ENCODE measurements at regions not wholly inside any gene's neighbourhood (a gene's known extent, or its start where the extent isn't known, plus 50 kb on each side); places are given as distances from the start of the nearest gene placed in this dataset.
A peak's percentile ranks its signal among the peaks of the same experiment; 100 is the strongest.
"Not testable (repeated sequence)": the region's sequence is repeated elsewhere in the genome, so short reads cannot be mapped to it uniquely, and the experiment has no call there.

GRCh38 chr2:126952216-126952615 lies 53.5 kb downstream of the TEX51 start:
- DNase-seq: no peak

- DNase-seq: no peak
Observed at GRCh38 chr2:126953483-126953882, 54.8 kb downstream of the TEX51 start.

GRCh38 chr2:126954831-126955230 lies 56.1 kb downstream of the TEX51 start:
- no peak for DNase-seq

DNA sequence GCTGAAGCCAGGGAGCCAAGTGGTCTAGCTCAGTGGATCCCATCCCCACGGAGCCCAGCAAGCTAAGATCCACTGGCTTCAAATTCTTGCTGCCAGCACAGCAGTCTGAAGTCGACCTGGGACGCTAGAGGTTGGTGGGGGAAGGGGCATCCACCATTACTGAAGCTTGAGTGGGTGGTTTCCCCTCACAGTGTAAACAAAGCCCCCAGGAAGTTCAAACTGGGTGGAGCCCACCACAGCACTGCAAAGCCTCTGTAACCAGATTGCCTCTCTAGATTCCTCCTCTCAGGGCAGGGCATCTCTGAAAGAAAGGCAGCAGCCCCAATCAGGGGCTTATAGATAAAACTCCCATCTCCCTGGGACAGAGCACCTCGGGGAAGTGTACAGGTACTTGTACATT lies 58.1 kb downstream of the TEX51 start:
- not testable (repeated sequence) for DNase-seq

GRCh38 chr2:126963390-126963789 lies 64.7 kb downstream of the TEX51 start:
- DNase-seq: no peak

GRCh38 chr2:126966601-126967000 lies 67.9 kb downstream of the TEX51 start:
- no peak for DNase-seq

GRCh38 chr2:126970583-126970982 lies 71.9 kb downstream of the TEX51 start:
- no peak for DNase-seq

GRCh38 chr2:126971162-126971480 lies 72.4 kb downstream of the TEX51 start:
- no peak for DNase-seq

DNA sequence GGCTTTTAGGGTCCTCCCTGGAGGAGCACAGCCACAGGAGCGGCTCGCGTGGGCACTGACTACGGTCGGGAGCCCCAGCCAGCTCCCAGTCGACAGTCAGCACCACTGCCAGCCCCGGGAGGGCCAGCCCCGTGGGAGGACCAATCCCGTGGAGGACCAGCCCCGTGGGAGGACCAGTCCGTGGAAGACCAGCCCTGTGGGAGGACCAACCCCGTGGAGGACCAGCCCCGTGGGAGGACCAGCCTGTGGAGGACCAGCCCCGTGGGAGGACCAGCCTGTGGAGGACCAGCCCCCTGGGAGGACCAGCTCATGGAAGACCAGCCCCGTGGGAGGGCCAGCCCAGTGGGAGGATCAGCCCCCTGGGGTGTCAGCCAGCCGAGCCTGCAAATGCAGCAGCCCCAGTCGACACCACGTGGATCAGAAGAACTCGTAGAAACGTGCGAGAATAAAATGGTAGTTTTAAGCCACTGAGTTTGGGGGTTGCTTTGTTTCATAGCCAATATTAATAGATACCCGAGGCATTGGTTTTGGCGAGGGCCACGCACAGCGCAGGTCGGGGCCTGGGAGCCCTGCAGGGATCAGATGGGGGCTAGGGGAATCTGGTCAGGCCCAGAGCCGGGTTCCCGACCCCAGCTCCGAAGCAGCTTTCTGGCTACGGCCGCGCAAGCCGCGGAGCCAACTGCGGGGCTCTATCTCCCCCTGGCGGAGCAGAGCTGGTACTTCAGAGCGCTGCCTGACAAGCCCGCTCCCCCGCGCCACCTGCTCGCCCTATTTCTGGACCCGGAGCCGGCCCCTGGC lies 73.0 kb downstream of the TEX51 start:
- DNase-seq: peak; percentile 78

DNA sequence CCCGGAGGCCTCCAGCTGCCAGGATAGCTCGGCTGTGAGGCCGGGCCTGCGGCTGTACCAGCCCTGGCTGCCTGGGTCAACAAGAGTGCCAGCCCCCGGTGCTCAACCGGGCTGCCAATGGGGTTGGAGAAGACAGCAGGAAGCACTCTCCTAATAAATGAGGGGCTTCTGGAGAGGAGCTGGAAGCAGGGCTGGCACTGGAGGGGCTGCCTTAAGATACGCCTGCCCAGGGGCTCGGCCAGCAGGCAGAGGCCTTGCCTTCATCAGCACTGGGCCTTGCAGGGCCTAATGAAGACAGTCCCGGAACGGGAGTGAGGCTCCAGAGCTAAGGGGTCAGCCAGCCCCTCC lies 73.6 kb downstream of the TEX51 start:
- DNase-seq: no peak

GRCh38 chr2:126973745-126974144 lies 75.1 kb downstream of the TEX51 start:
- no peak for DNase-seq

- DNase-seq: no peak
Observed at GRCh38 chr2:126975671-126976655, 77.3 kb downstream of the TEX51 start.

DNA sequence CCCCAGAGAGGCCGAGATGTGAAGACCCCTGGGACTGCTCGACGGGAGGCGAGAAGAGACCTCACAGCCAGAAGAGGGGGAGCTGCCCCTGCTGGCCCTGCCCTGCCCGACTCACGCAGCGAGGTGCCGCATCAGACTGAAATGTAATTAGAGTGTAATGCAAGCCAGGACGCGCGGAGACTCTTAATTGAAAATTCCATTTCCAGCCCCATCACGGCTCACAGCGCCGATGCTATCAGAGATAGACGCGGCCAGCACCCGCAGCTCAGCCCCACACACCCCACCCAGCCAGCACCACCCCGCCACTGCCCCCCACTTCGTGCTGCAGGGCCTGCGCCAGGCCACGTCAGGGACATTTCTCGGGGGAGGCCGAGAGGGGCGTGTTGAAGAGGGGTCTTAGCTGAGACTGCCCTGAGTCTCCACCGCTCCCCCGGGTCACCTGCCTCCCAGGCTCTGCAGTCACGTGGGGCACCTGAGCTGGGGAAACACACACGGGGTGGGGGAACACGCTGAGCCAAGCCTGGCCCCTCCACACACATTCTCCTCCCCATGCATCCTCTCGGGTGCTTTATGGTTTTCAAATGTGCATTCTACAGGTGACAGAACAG lies 78.1 kb downstream of the TEX51 start:
- DNase-seq: no peak

- DNase-seq: no peak
Observed at GRCh38 chr2:126978333-126978732, 79.6 kb downstream of the TEX51 start.

DNA sequence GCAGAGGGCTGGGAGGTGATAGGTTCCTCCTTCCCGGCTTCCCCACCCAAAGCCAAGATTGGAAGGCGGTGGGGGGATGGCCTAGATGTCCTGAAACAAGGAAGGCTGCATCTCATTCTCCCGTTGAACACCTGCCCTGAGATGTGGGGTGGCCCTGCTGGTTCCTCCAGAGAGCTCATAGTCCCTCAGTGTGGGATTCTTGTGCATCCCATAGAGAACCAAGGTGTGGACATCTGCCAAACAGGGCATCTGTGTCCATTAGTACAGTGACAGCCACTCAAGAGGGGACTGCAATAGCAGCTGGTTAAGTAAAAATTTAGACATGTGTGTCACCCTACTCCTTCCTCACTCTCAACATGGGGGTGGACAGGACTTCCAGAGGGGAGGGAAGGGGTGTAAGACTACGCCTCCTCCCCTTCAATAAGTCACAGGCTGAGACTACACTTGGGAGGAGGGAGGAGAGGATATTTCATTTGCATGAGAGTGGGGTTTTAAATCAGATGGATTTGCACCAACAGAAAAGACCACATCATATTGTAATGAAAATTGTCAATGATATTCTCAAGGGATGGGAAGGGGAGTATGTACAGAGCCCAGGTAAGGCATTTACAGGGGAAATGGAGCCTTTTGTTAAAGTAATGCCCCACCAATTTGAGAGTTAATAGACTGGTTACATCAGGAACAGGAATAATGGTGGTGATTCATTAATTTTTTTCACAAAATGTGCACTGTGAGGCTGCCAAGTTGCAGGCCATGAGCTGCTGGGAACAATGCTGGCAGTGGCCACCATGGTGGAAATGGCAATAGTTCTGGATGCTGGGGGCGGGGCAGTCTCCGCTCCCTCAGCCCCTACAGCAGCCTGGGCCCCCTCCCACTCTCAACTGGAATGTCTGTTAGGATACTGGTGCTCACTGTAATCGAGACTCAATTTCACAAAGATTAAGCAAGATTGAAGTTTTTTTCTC lies 80.6 kb downstream of the TEX51 start:
- no peak for DNase-seq

DNA sequence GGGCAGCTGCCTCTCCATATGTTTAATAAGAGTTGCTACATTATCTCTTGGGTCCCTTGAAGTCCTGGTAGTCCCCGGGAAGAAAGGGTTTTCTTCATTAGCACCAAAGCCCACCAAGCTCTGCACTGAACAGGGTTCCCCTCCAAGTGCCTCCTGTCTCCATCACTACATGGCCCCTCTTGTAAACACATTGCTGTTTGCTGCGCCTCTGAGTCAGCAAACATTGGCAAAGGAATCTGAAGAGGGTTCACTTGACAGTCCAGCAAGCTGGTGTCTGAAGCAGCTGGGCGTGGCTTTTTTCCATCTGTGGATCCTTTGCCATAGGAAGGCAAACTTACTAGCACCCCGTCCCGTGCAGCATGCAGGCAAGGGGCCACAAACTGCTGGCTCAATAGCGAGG lies 82.8 kb downstream of the TEX51 start:
- no peak for DNase-seq

DNA sequence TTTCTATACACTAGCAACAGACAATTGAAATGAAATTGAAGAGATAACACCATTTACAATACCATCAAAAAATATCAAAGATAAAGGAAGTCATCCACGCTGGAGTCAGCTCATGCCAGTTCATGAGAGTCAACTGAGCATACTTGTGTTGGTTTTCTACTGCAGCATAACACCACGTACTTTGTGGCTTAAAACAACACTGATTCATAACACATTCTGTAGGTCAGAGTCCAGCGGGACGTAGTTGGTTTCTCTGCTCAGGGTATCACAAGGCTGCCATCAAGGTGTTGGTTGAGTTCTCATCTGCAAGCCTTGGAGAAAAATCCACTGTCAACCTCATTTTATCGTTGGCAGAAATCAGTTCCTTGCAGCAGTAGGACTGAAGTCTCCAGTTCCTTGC lies 84.2 kb downstream of the TEX51 start:
- no peak for DNase-seq

- DNase-seq: no peak
Observed at GRCh38 chr2:126986631-126987187, 88.0 kb downstream of the TEX51 start.

DNA sequence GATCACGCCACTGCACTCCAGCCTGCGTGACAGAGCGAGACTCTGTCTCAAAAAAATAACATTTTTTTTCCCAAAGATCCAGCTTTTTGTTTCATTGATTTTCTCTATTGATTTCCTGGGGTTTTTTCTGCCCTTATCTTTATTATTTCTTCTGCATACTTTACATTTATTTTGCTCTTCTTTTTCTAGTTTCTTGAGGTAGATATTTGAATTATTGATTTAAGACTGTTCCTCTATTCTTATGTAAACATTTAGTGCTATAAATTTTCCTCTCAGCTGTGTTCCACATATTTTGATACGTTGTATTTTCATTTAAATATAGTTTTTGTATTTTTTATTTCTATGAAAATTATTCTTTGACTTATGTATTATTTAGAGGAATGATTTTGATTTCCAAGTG lies 89.8 kb downstream of the TEX51 start:
- DNase-seq: no peak

DNA sequence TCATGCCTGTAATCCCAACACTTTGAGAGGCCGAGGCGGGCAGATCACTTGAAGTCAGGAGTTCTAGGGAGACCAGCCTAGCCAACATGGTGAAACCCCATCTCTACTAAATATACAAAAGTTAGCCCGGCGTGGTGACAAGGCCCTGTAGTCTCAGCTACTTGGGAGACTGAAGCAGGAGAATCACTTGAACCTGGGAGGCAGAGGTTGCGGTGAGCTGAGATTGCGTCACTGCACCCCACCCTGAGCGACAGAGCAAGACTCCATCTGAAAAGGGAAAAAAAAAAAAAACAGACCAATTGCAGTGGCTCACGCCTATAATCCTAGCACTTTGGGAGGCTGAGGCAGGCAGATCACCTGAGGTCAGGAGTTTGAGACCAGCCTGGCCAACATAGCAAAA lies 90.4 kb downstream of the TEX51 start:
- not testable (repeated sequence) for DNase-seq

GRCh38 chr2:126990200-126990599 lies 91.5 kb downstream of the TEX51 start:
- no peak for DNase-seq
